Breast epithelium (tissue), 4 donors: ENCODE measurements at regions not wholly inside any gene's neighbourhood (a gene's known extent, or its start where the extent isn't known, plus 50 kb on each side); places are given as distances from the start of the nearest gene placed in this dataset.

Experiments used
- DNase-seq, 2 donors: peaks; one replicate each; pipeline ENCODE4 v3.0.0-alpha.2; 2019; ENCODE audit warnings: low spot score in 2 of 2
- H3K27ac ChIP-seq, 2 donors: fragments of 200-600 bp; sonication (generic) in 1 of 2; one replicate each; pipeline ENCODE4 v1.5.1; 2016 to 2019; ENCODE audit warnings: mild to moderate bottlenecking in 1 of 2
- H3K27me3 ChIP-seq, 2 donors: fragments of 200-600 bp; sonication (generic) in 1 of 2; one replicate each; pipeline versions ENCODE4 v1.5.1 to v1.6.0; 2017 to 2019; ENCODE audit warnings: control low read depth in 1 of 2, mild to moderate bottlenecking in 1 of 2
- H3K36me3 ChIP-seq: fragments of 200-600 bp; one replicate; pipeline ENCODE4 v1.5.1; 2019
- H3K4me1 ChIP-seq, 2 donors: fragments of 200-600 bp; sonication (generic); one replicate each; pipeline ENCODE4 v1.5.1; 2016 to 2019; ENCODE audit warnings: control low read depth in 1 of 2
- H3K4me3 ChIP-seq, 3 donors: fragments of 200-600 bp; sonication (generic); 1 replicate in 2 of 3; 2 replicates in 1 of 3; pipeline ENCODE4 v1.5.1; 2016 to 2019; ENCODE audit warnings: mild to moderate bottlenecking in 3 of 3, moderate library complexity in 2 of 3
- H3K9me3 ChIP-seq, 2 donors: fragments of 200-600 bp; sonication (generic) in 1 of 2; one replicate each; pipeline ENCODE4 v1.5.1; 2016 to 2019; ENCODE audit warnings: control low read depth in 1 of 2
- CTCF ChIP-seq, 3 donors: fragments of 450-650 bp; IDR thresholded peaks; one replicate each; pipeline ENCODE4 v1.5.1; 2016 to 2017; ENCODE audit warnings: antibody characterized with exemption in 3 of 3, mild to moderate bottlenecking in 3 of 3, moderate library complexity in 3 of 3
- POLR2A ChIP-seq: fragments of 450-650 bp; IDR thresholded peaks from one replicate; pipeline ENCODE4 v1.6.1; 2016; ENCODE audit warnings: antibody characterized with exemption, mild to moderate bottlenecking, moderate library complexity
- POLR2AphosphoS5 ChIP-seq, 3 donors: sonication (generic); formaldehyde crosslinking; IDR thresholded peaks; one replicate each; pipeline ENCODE4 v1.6.1; 2017; ENCODE audit warnings: antibody characterized with exemption in 3 of 3
- intact Hi-C: fragments of 100-400 bp; cut with DNase I; formaldehyde crosslinking; loops from one replicate; pipeline ENCODE4 v1.15.1; 2023; ENCODE audit warnings: low total_unique reads

- H3K27ac ChIP-seq: no peak overlapping the region
- TF ChIP-seq CTCF (IDR thresholded peaks at IDR 0.05): no peak
- TF ChIP-seq POLR2AphosphoS5 (IDR thresholded peaks at IDR 0.05): no peak
These were observed 406.9 kb downstream of the CTTN start for GRCh38 chr11:70805243-70805642.

GRCh38 chr11:70805971-70806370 is 407.6 kb downstream of the CTTN start:
- no peak for DNase-seq
- H3K9me3 ChIP-seq: no peaks in the 10 kb centered on the region
- H3K27ac ChIP-seq: no peak overlapping the region
- intact Hi-C loops: no loop called here
- TF ChIP-seq CTCF (IDR thresholded peaks at IDR 0.05): no peak
- no peak for TF ChIP-seq POLR2AphosphoS5 (IDR thresholded peaks at IDR 0.05)
- TF ChIP-seq POLR2A: no peak
- no peaks in the 10 kb centered on the region for H3K4me1 ChIP-seq
- no peaks in the 10 kb centered on the region for H3K36me3 ChIP-seq
- H3K4me3 ChIP-seq: no peak overlapping the region
- no peaks in the 10 kb centered on the region for H3K27me3 ChIP-seq

More at GRCh38 chr11:70805243-70805642, 406.9 kb downstream of the CTTN start:
- Histone ChIP-seq H3K27me3 (no peaks in the 10 kb centered on the region), H3K9me3 (no peaks in the 10 kb centered on the region), H3K36me3 (no peaks in the 10 kb centered on the region), H3K4me3 (no peak overlapping the region), H3K4me1 (no peaks in the 10 kb centered on the region)
- DNase-seq: no peak
- intact Hi-C loops: no loop called here

- no peaks in the 10 kb centered on the region for H3K36me3 ChIP-seq
- TF ChIP-seq POLR2AphosphoS5 (IDR thresholded peaks at IDR 0.05): no peak
- no peak for TF ChIP-seq CTCF (IDR thresholded peaks at IDR 0.05)
- no peak for TF ChIP-seq POLR2A
- no peaks in the 10 kb centered on the region for H3K4me1 ChIP-seq
- no peak for DNase-seq
- H3K27me3 ChIP-seq: no peaks in the 10 kb centered on the region
- H3K27ac ChIP-seq: no peak overlapping the region
- H3K4me3 ChIP-seq: no peak overlapping the region
- H3K9me3 ChIP-seq: no peaks in the 10 kb centered on the region
- intact Hi-C loops: no loop called here
These were observed 408.3 kb downstream of the CTTN start for GRCh38 chr11:70806461-70807194.

- TF ChIP-seq CTCF (IDR thresholded peaks at IDR 0.05): no peak
- TF ChIP-seq POLR2AphosphoS5 (IDR thresholded peaks at IDR 0.05): no peak
- TF ChIP-seq POLR2A: no peak
- no peak for DNase-seq
- Histone ChIP-seq H3K36me3 (no peaks in the 10 kb centered on the region), H3K27ac (no peak overlapping the region), H3K9me3 (no peaks in the 10 kb centered on the region), H3K27me3 (no peaks in the 10 kb centered on the region), H3K4me1 (no peaks in the 10 kb centered on the region), H3K4me3 (no peak overlapping the region)
- intact Hi-C loops: no loop called here
These were observed 408.8 kb downstream of the CTTN start for GRCh38 chr11:70807195-70807543.

- no peak overlapping the region for H3K27ac ChIP-seq
- H3K4me1 ChIP-seq: no peaks in the 10 kb centered on the region
- no peaks in the 10 kb centered on the region for H3K9me3 ChIP-seq
- H3K27me3 ChIP-seq: no peaks in the 10 kb centered on the region
- intact Hi-C loops: no loop called here
- TF ChIP-seq POLR2AphosphoS5 (IDR thresholded peaks at IDR 0.05) (no peak), CTCF (IDR thresholded peaks at IDR 0.05) (no peak), POLR2A (no peak)
- DNase-seq: no peak
- H3K36me3 ChIP-seq: no peaks in the 10 kb centered on the region
- no peak overlapping the region for H3K4me3 ChIP-seq
These were observed 410.5 kb downstream of the CTTN start for GRCh38 chr11:70808686-70809375.
